ENCODE measurements at regions not wholly inside any gene's neighbourhood (a gene's known extent, or its start where the extent isn't known, plus 50 kb on each side); places are given as distances from the start of the nearest gene placed in this dataset.

DNA sequence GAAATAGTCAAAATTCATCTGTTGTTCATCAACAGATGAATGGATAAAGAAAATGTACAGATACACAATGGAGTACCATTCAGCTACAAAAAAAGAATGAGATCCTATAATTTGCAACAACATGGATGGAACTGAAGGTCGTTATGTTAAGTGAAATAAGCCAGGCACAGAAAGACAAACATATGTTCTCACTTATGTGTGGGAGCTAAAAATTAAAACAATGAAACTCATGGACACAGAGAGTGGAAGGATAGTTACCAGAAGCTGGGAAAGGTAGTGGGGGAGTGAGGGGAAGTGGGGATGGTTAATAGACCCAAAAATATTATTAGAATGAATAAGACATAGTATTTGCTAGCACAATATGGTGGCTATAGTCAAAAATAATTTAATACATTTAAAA is 70.0 kb upstream of the KCNMA1 start:
- no peak for DNase-seq (ENCODE audit: low read depth, low spot score)
- Histone ChIP-seq H3K27ac (ENCODE audit: low read depth, low read length) (no peak overlapping the region), H3K9ac (ENCODE audit: low read length) (no peak overlapping the region), H3K27me3 (ENCODE audit: insufficient read depth, low read length) (no peaks in the 10 kb centered on the region), H4K20me1 (ENCODE audit: insufficient read depth) (no peaks in the 10 kb centered on the region), H3K9me2 (ENCODE audit: insufficient read depth) (no peaks in the 10 kb centered on the region), H3K4me3 (replicated peaks in 1 of 2; ENCODE audit: low read depth in 1 of 2, low read length in 2 of 2) (no peak overlapping the region), H3K9me3 (ENCODE audit: control insufficient read depth in 1 of 2, insufficient read depth in 1 of 2, low read depth in 1 of 2, low read length in 2 of 2) (no peaks in the 10 kb centered on the region), H3K79me2 (ENCODE audit: insufficient read depth, low read length) (no peaks in the 10 kb centered on the region), H3K36me3 (ENCODE audit: control insufficient read depth in 1 of 2, insufficient read depth in 2 of 2, low read length in 2 of 2) (no peaks in the 10 kb centered on the region), H3K4me2 (ENCODE audit: low read length) (no peak overlapping the region), H3K4me1 (ENCODE audit: control insufficient read depth in 1 of 2, insufficient read depth in 2 of 2, low read length in 2 of 2) (peaks cover 0 to 7% of the 10 kb centered on the region in 2 experiments; a peak in 1 of 4 replicates), H2AFZ (ENCODE audit: low read depth, low read length, poor library complexity, severe bottlenecking) (no peak overlapping the region)
- ChIA-PET RAD21 (ENCODE audit: low non-redundant PET in 1 of 2, low total read pairs in 2 of 2, uncharacterized antibody in 2 of 2, unreplicated experiment in 2 of 2) (no interaction called here), POLR2A (no interaction called here), CTCF (no interaction called here)
- no peak for ATAC-seq
- TF ChIP-seq TCF7L2 (IDR thresholded peaks at IDR 0.05; ENCODE audit: borderline replicate concordance, extremely low read depth, insufficient read depth, insufficient read length) (no peak), SP1 (IDR thresholded peaks at IDR 0.05; ENCODE audit: low read depth) (no peak), EZH2 (IDR thresholded peaks at IDR 0.05) (no peak), JUND (IDR thresholded peaks at IDR 0.05) (no peak), EZH2phosphoT487 (IDR thresholded peaks at IDR 0.05; ENCODE audit: borderline replicate concordance) (no peak), ZNF274 (IDR thresholded peaks at IDR 0.05; ENCODE audit: low read depth, low read length) (no peak), ZFX (IDR thresholded peaks at IDR 0.05) (no peak)
- TF ChIP-seq, protein P1, sequence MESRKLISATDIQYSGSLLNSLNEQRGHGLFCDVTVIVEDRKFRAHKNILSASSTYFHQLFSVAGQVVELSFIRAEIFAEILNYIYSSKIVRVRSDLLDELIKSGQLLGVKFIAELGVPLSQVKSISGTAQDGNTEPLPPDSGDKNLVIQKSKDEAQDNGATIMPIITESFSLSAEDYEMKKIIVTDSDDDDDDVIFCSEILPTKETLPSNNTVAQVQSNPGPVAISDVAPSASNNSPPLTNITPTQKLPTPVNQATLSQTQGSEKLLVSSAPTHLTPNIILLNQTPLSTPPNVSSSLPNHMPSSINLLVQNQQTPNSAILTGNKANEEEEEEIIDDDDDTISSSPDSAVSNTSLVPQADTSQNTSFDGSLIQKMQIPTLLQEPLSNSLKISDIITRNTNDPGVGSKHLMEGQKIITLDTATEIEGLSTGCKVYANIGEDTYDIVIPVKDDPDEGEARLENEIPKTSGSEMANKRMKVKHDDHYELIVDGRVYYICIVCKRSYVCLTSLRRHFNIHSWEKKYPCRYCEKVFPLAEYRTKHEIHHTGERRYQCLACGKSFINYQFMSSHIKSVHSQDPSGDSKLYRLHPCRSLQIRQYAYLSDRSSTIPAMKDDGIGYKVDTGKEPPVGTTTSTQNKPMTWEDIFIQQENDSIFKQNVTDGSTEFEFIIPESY (IDR thresholded peaks at IDR 0.05; ENCODE audit: extremely low read depth, insufficient replicate concordance, low read length): no peak
- TF ChIP-seq, protein P2, sequence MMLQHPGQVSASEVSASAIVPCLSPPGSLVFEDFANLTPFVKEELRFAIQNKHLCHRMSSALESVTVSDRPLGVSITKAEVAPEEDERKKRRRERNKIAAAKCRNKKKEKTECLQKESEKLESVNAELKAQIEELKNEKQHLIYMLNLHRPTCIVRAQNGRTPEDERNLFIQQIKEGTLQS (IDR thresholded peaks at IDR 0.05): no peak
- intact Hi-C loops (cut with micrococcal nuclease): no loop called here
- BruUV-seq (replicated peaks): no TSS peak

DNA sequence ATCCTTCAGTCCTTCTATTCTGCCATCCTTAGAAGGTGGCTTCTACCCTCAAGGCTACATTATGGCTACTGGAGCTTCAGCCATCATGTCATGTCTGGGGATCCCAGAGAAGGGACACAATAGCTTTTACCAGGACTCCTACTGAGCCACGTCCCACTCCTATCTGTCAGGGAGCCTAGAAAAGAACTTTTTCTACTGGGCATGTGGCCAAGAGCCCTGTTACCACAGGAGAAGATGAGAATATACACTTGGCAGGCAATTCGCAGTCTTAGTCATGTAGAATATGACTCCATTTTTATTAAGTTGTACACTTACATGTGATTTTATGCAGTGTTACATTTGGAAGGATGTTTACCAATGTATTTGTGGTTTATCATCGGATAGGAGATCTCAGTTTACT is 64.6 kb upstream of the KCNMA1 start:
- ChIA-PET CTCF (no interaction called here), POLR2A (no interaction called here), RAD21 (ENCODE audit: low non-redundant PET in 1 of 2, low total read pairs in 2 of 2, uncharacterized antibody in 2 of 2, unreplicated experiment in 2 of 2) (no interaction called here)
- Histone ChIP-seq H3K4me2 (ENCODE audit: low read length) (no peak overlapping the region), H3K27me3 (ENCODE audit: insufficient read depth, low read length) (no peaks in the 10 kb centered on the region), H3K27ac (ENCODE audit: low read depth, low read length) (no peak overlapping the region), H2AFZ (ENCODE audit: low read depth, low read length, poor library complexity, severe bottlenecking) (no peak overlapping the region), H3K79me2 (ENCODE audit: insufficient read depth, low read length) (no peaks in the 10 kb centered on the region), H3K9me2 (ENCODE audit: insufficient read depth) (no peaks in the 10 kb centered on the region), H3K9me3 (ENCODE audit: control insufficient read depth in 1 of 2, insufficient read depth in 1 of 2, low read depth in 1 of 2, low read length in 2 of 2) (no peaks in the 10 kb centered on the region), H4K20me1 (ENCODE audit: insufficient read depth) (no peaks in the 10 kb centered on the region), H3K4me1 (ENCODE audit: control insufficient read depth in 1 of 2, insufficient read depth in 2 of 2, low read length in 2 of 2) (no peaks in the 10 kb centered on the region), H3K4me3 (replicated peaks in 1 of 2; ENCODE audit: low read depth in 1 of 2, low read length in 2 of 2) (no peak overlapping the region), H3K9ac (ENCODE audit: low read length) (no peak overlapping the region), H3K36me3 (ENCODE audit: control insufficient read depth in 1 of 2, insufficient read depth in 2 of 2, low read length in 2 of 2) (no peaks in the 10 kb centered on the region)
- intact Hi-C loops (cut with micrococcal nuclease): no loop called here
- DNase-seq (ENCODE audit: low read depth, low spot score) (no peak), ATAC-seq (no peak)
- no TSS peak for BruUV-seq (replicated peaks)
- TF ChIP-seq JUND (IDR thresholded peaks at IDR 0.05): no peak
- no peak for TF ChIP-seq ZNF274 (IDR thresholded peaks at IDR 0.05; ENCODE audit: low read depth, low read length)
- TF ChIP-seq POLR2A (IDR thresholded peaks at IDR 0.05; ENCODE audit: borderline replicate concordance, extremely low read depth, insufficient read depth, insufficient read length): no peak
- TF ChIP-seq ELF1 (IDR thresholded peaks at IDR 0.05; ENCODE audit: borderline replicate concordance, low read depth): no peak
- TF ChIP-seq, protein P3, sequence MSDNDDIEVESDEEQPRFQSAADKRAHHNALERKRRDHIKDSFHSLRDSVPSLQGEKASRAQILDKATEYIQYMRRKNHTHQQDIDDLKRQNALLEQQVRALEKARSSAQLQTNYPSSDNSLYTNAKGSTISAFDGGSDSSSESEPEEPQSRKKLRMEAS (IDR thresholded peaks at IDR 0.05): no peak
